ENCODE measurements at regions not wholly inside any gene's neighbourhood (a gene's known extent, or its start where the extent isn't known, plus 50 kb on each side); places are given as distances from the start of the nearest gene placed in this dataset.

GRCh38 chr14:105836160-105836559 is 309.8 kb downstream of the TMEM121 start:
- no peak for DNase-seq

- DNase-seq = no peak
Observed at GRCh38 chr14:105836730-105837129, 310.3 kb downstream of the TMEM121 start.

- DNase-seq = no peak
Observed at GRCh38 chr14:105837349-105838063, 311.1 kb downstream of the TMEM121 start.

GRCh38 chr14:105838107-105838506 is 311.7 kb downstream of the TMEM121 start:
- DNase-seq = no peak

GRCh38 chr14:105838591-105839424 is 312.4 kb downstream of the TMEM121 start:
- no peak for DNase-seq

GRCh38 chr14:105839425-105840265 is 313.3 kb downstream of the TMEM121 start:
- DNase-seq = no peak

- no peak for DNase-seq
Observed at GRCh38 chr14:105840266-105841021, 314.1 kb downstream of the TMEM121 start.

- DNase-seq = no peak
Observed at GRCh38 chr14:105841022-105842009, 314.9 kb downstream of the TMEM121 start.

- no peak for DNase-seq
Observed at GRCh38 chr14:105842105-105842504, 315.7 kb downstream of the TMEM121 start.

- no peak for DNase-seq
Observed at GRCh38 chr14:105843444-105844046, 317.2 kb downstream of the TMEM121 start.

GRCh38 chr14:105844047-105844630 is 317.8 kb downstream of the TMEM121 start:
- DNase-seq = no peak

- no peak for DNase-seq
Observed at GRCh38 chr14:105844810-105845724, 318.7 kb downstream of the TMEM121 start.

- DNase-seq = no peak
Observed at GRCh38 chr14:105845725-105846309, 319.4 kb downstream of the TMEM121 start.

- no peak for DNase-seq
Observed at GRCh38 chr14:105846312-105846711, 319.9 kb downstream of the TMEM121 start.

GRCh38 chr14:105847400-105847799 is 321.0 kb downstream of the TMEM121 start:
- DNase-seq = no peak

- no peak for DNase-seq
Observed at GRCh38 chr14:105848570-105848969, 322.2 kb downstream of the TMEM121 start.

- DNase-seq = no peak
Observed at GRCh38 chr14:105849933-105850626, 323.7 kb downstream of the TMEM121 start.
